HEK293T (cell line): ENCODE measurements at regions not wholly inside any gene's neighbourhood (a gene's known extent, or its start where the extent isn't known, plus 50 kb on each side); places are given as distances from the start of the nearest gene placed in this dataset.

Experiments
- BHLHE40 ChIP-seq: fragments of 450-650 bp; IDR thresholded peaks from 2 replicates; pipeline ENCODE4 v1.6.1; 2016; ENCODE audit warnings: mild to moderate bottlenecking, moderate library complexity, borderline replicate concordance
- FOXA1 ChIP-seq: fragments of 450-650 bp; IDR thresholded peaks from 2 replicates; pipeline ENCODE4 v1.6.1; 2016; ENCODE audit warnings: mild to moderate bottlenecking
- FOXK2 ChIP-seq: fragments of 450-650 bp; IDR thresholded peaks from 2 replicates; pipeline ENCODE4 v1.6.1; 2016; ENCODE audit warnings: mild to moderate bottlenecking
- FOXM1 ChIP-seq: fragments of 450-650 bp; IDR thresholded peaks from 2 replicates; pipeline ENCODE4 v1.6.1; 2017; ENCODE audit warnings: mild to moderate bottlenecking, borderline replicate concordance

GRCh38 chr3:13746385-13746784 lies 133.5 kb downstream of the WNT7A start:
- TF ChIP-seq FOXA1: no peak
- no peak for TF ChIP-seq FOXK2
- no peak for TF ChIP-seq BHLHE40
- TF ChIP-seq FOXM1: no peak
